ENCODE measurements at regions not wholly inside any gene's neighbourhood (a gene's known extent, or its start where the extent isn't known, plus 50 kb on each side); places are given as distances from the start of the nearest gene placed in this dataset.

GRCh38 chr7:7060828-7061599, 121.3 kb upstream of the C1GALT1 start:
- no peak overlapping the region for H3K27ac Mint-ChIP-seq
- no peak for DNase-seq
- peaks cover 25% of the 10 kb centered on the region for H3K27me3 Mint-ChIP-seq
- no peak for ATAC-seq
- no peaks in the 10 kb centered on the region for H3K9me3 ChIP-seq (ENCODE audit: control insufficient read depth, low read length, poor library complexity, severe bottlenecking)
- no peak overlapping the region for H3K4me3 Mint-ChIP-seq
- no peaks in the 10 kb centered on the region for H3K4me1 Mint-ChIP-seq
- no peaks in the 10 kb centered on the region for H3K36me3 Mint-ChIP-seq (ENCODE audit: low read depth)

GRCh38 chr7:7077945-7078344, 104.4 kb upstream of the C1GALT1 start:
- H3K9me3 ChIP-seq (ENCODE audit: control insufficient read depth, low read length, poor library complexity, severe bottlenecking): no peaks in the 10 kb centered on the region
- no peak overlapping the region for H3K4me3 Mint-ChIP-seq
- H3K4me1 Mint-ChIP-seq: no peaks in the 10 kb centered on the region
- ATAC-seq (no peak), DNase-seq (no peak)
- peaks cover 6% of the 10 kb centered on the region for H3K27me3 Mint-ChIP-seq
- no peaks in the 10 kb centered on the region for H3K36me3 Mint-ChIP-seq (ENCODE audit: low read depth)
- no peak overlapping the region for H3K27ac Mint-ChIP-seq

- H3K27ac Mint-ChIP-seq: no peak overlapping the region
- no peak overlapping the region for H3K4me3 Mint-ChIP-seq
- H3K4me1 Mint-ChIP-seq: no peaks in the 10 kb centered on the region
- no peaks in the 10 kb centered on the region for H3K36me3 Mint-ChIP-seq (ENCODE audit: low read depth)
- DNase-seq (no peak), ATAC-seq (no peak)
- no peaks in the 10 kb centered on the region for H3K9me3 ChIP-seq (ENCODE audit: control insufficient read depth, low read length, poor library complexity, severe bottlenecking)
- peaks cover 6% of the 10 kb centered on the region for H3K27me3 Mint-ChIP-seq
These were observed 101.5 kb upstream of the C1GALT1 start for GRCh38 chr7:7080802-7081201.

- peaks cover 4% of the 10 kb centered on the region for H3K36me3 Mint-ChIP-seq (ENCODE audit: low read depth)
- no peak for ATAC-seq
- H3K27me3 Mint-ChIP-seq: peaks cover 28% of the 10 kb centered on the region
These were observed 91.9 kb upstream of the C1GALT1 start for GRCh38 chr7:7090460-7090859.

GRCh38 chr7:7098280-7098818, 84.0 kb upstream of the C1GALT1 start:
- no peaks in the 10 kb centered on the region for H3K9me3 ChIP-seq (ENCODE audit: control insufficient read depth, low read length, poor library complexity, severe bottlenecking)
- no peak overlapping the region for H3K4me3 Mint-ChIP-seq
- H3K36me3 Mint-ChIP-seq (ENCODE audit: low read depth): peaks cover 2% of the 10 kb centered on the region
- peaks cover 20% of the 10 kb centered on the region for H3K27me3 Mint-ChIP-seq
- DNase-seq (no peak), ATAC-seq (no peak)
- H3K27ac Mint-ChIP-seq: no peak overlapping the region
- peaks cover 5% of the 10 kb centered on the region for H3K4me1 Mint-ChIP-seq

More at GRCh38 chr7:7090460-7090859, 91.9 kb upstream of the C1GALT1 start:
- Mint-ChIP-seq H3K4me3 (no peak overlapping the region), H3K27ac (no peak overlapping the region), H3K4me1 (peaks cover 4% of the 10 kb centered on the region)
- H3K9me3 ChIP-seq (ENCODE audit: control insufficient read depth, low read length, poor library complexity, severe bottlenecking): no peaks in the 10 kb centered on the region
- DNase-seq: no peak

- H3K27ac Mint-ChIP-seq: no peak overlapping the region
- H3K36me3 Mint-ChIP-seq (ENCODE audit: low read depth): peaks cover 2% of the 10 kb centered on the region
- peaks cover 20% of the 10 kb centered on the region for H3K27me3 Mint-ChIP-seq
- no peak for DNase-seq
- H3K4me3 Mint-ChIP-seq: no peak overlapping the region
- H3K4me1 Mint-ChIP-seq: peaks cover 5% of the 10 kb centered on the region
- H3K9me3 ChIP-seq (ENCODE audit: control insufficient read depth, low read length, poor library complexity, severe bottlenecking): no peaks in the 10 kb centered on the region
- no peak for ATAC-seq
These were observed 82.7 kb upstream of the C1GALT1 start for GRCh38 chr7:7099584-7100014.

GRCh38 chr7:7100432-7100849, 81.9 kb upstream of the C1GALT1 start:
- Mint-ChIP-seq H3K36me3 (ENCODE audit: low read depth) (peaks cover 2% of the 10 kb centered on the region), H3K27me3 (peaks cover 20% of the 10 kb centered on the region), H3K4me3 (no peak overlapping the region), H3K4me1 (peaks cover 8% of the 10 kb centered on the region), H3K27ac (no peak overlapping the region)
- no peak for ATAC-seq
- H3K9me3 ChIP-seq (ENCODE audit: control insufficient read depth, low read length, poor library complexity, severe bottlenecking): no peaks in the 10 kb centered on the region
- DNase-seq: no peak

- H3K36me3 Mint-ChIP-seq (ENCODE audit: low read depth): peaks cover 2% of the 10 kb centered on the region
- ATAC-seq: no peak
- H3K9me3 ChIP-seq (ENCODE audit: control insufficient read depth, low read length, poor library complexity, severe bottlenecking): no peaks in the 10 kb centered on the region
- no peak for DNase-seq
- no peak overlapping the region for H3K4me3 Mint-ChIP-seq
- H3K4me1 Mint-ChIP-seq: peaks cover 8% of the 10 kb centered on the region
- peak overlapping the region; percentile 53 for H3K27ac Mint-ChIP-seq
- peaks cover 11% of the 10 kb centered on the region for H3K27me3 Mint-ChIP-seq
These were observed 79.4 kb upstream of the C1GALT1 start for GRCh38 chr7:7102906-7103305.

GRCh38 chr7:7103343-7104313, 78.7 kb upstream of the C1GALT1 start:
- H3K4me3 Mint-ChIP-seq: no peak overlapping the region
- H3K27ac Mint-ChIP-seq: peak overlapping the region; percentile 53

GRCh38 chr7:7104314-7104698, 78.0 kb upstream of the C1GALT1 start:
- Mint-ChIP-seq H3K4me3 (no peak overlapping the region), H3K4me1 (peaks cover 8% of the 10 kb centered on the region), H3K27me3 (peaks cover 11% of the 10 kb centered on the region), H3K27ac (peak overlapping the region; percentile 51), H3K36me3 (ENCODE audit: low read depth) (peaks cover 2% of the 10 kb centered on the region)
- no peaks in the 10 kb centered on the region for H3K9me3 ChIP-seq (ENCODE audit: control insufficient read depth, low read length, poor library complexity, severe bottlenecking)
- ATAC-seq (no peak), DNase-seq (no peak)

More at GRCh38 chr7:7103343-7104313, 78.7 kb upstream of the C1GALT1 start:
- Mint-ChIP-seq H3K27me3 (peaks cover 11% of the 10 kb centered on the region), H3K4me1 (peaks cover 8% of the 10 kb centered on the region), H3K36me3 (ENCODE audit: low read depth) (peaks cover 2% of the 10 kb centered on the region)
- H3K9me3 ChIP-seq (ENCODE audit: control insufficient read depth, low read length, poor library complexity, severe bottlenecking): no peaks in the 10 kb centered on the region
- peak; percentile 84 for ATAC-seq
- no peak for DNase-seq

GRCh38 chr7:7104971-7105370, 77.4 kb upstream of the C1GALT1 start:
- no peaks in the 10 kb centered on the region for H3K9me3 ChIP-seq (ENCODE audit: control insufficient read depth, low read length, poor library complexity, severe bottlenecking)
- DNase-seq (no peak), ATAC-seq (no peak)
- peaks cover 11% of the 10 kb centered on the region for H3K27me3 Mint-ChIP-seq
- H3K4me1 Mint-ChIP-seq: peaks cover 8% of the 10 kb centered on the region
- H3K4me3 Mint-ChIP-seq: no peak overlapping the region
- H3K27ac Mint-ChIP-seq: peak overlapping the region; percentile 51
- H3K36me3 Mint-ChIP-seq (ENCODE audit: low read depth): peaks cover 2% of the 10 kb centered on the region

- ATAC-seq (no peak), DNase-seq (no peak)
- no peaks in the 10 kb centered on the region for H3K9me3 ChIP-seq (ENCODE audit: control insufficient read depth, low read length, poor library complexity, severe bottlenecking)
- Mint-ChIP-seq H3K27ac (peak overlapping the region; percentile 51), H3K36me3 (ENCODE audit: low read depth) (peaks cover 2% of the 10 kb centered on the region), H3K27me3 (peaks cover 6% of the 10 kb centered on the region), H3K4me3 (no peak overlapping the region), H3K4me1 (peaks cover 6% of the 10 kb centered on the region)
These were observed 76.4 kb upstream of the C1GALT1 start for GRCh38 chr7:7105800-7106582.

Data from T-helper 17 cell (primary cell).